Osteocyte (in vitro differentiated cells): ENCODE measurements at regions not wholly inside any gene's neighbourhood (a gene's known extent, or its start where the extent isn't known, plus 50 kb on each side); places are given as distances from the start of the nearest gene placed in this dataset.

Source experiments
- DNase-seq: peaks from one replicate; pipeline ENCODE4 v3.0.0; 2021; ENCODE audit warnings: mixed read lengths; ENCODE audit not compliant: unreplicated experiment; ENCODE audit errors: extremely low spot score
- H3K27ac Mint-ChIP-seq: one replicate; pipeline ENCODE4 v1.8.0; 2021; ENCODE audit warnings: mild to moderate bottlenecking, mixed read lengths; ENCODE audit not compliant: unreplicated experiment
- H3K27me3 Mint-ChIP-seq: one replicate; pipeline ENCODE4 v1.8.0; 2021; ENCODE audit warnings: mixed read lengths; ENCODE audit not compliant: unreplicated experiment
- H3K36me3 Mint-ChIP-seq: one replicate; pipeline ENCODE4 v1.8.0; 2021; ENCODE audit warnings: mixed read lengths; ENCODE audit not compliant: unreplicated experiment
- H3K4me1 Mint-ChIP-seq: one replicate; pipeline ENCODE4 v1.8.0; 2021; ENCODE audit warnings: mixed read lengths; ENCODE audit not compliant: unreplicated experiment
- H3K4me3 Mint-ChIP-seq: one replicate; pipeline ENCODE4 v1.8.0; 2021; ENCODE audit warnings: mild to moderate bottlenecking, moderate library complexity, mixed read lengths; ENCODE audit not compliant: unreplicated experiment
- H3K9me3 Mint-ChIP-seq: one replicate; pipeline ENCODE4 v1.8.0; 2021; ENCODE audit warnings: mixed read lengths; ENCODE audit not compliant: unreplicated experiment
- CTCF ChIP-seq: fragments of 200-600 bp; sonication (generic); IDR thresholded peaks from 2 replicates; pipeline ENCODE4 v1.5.0; 2021; ENCODE audit warnings: antibody characterized with exemption, mild to moderate bottlenecking, moderate library complexity

GRCh38 chr3:1019157-1019556 is 73.7 kb upstream of the CNTN6 start:
- Mint-ChIP-seq H3K9me3 (peaks cover 3% of the 10 kb centered on the region), H3K27ac (no peak overlapping the region), H3K4me1 (no peaks in the 10 kb centered on the region), H3K4me3 (no peak overlapping the region), H3K36me3 (no peaks in the 10 kb centered on the region), H3K27me3 (peaks cover 2% of the 10 kb centered on the region)
- DNase-seq, result no peak
- no peak for TF ChIP-seq CTCF

GRCh38 chr3:1026395-1026794 is 66.4 kb upstream of the CNTN6 start:
- DNase-seq, result no peak
- H3K4me1 Mint-ChIP-seq, result no peaks in the 10 kb centered on the region
- H3K9me3 Mint-ChIP-seq, result peaks cover 5% of the 10 kb centered on the region
- no peaks in the 10 kb centered on the region for H3K36me3 Mint-ChIP-seq
- H3K27me3 Mint-ChIP-seq, result peaks cover 2% of the 10 kb centered on the region
- no peak overlapping the region for H3K4me3 Mint-ChIP-seq
- TF ChIP-seq CTCF, result no peak
- no peak overlapping the region for H3K27ac Mint-ChIP-seq

DNA sequence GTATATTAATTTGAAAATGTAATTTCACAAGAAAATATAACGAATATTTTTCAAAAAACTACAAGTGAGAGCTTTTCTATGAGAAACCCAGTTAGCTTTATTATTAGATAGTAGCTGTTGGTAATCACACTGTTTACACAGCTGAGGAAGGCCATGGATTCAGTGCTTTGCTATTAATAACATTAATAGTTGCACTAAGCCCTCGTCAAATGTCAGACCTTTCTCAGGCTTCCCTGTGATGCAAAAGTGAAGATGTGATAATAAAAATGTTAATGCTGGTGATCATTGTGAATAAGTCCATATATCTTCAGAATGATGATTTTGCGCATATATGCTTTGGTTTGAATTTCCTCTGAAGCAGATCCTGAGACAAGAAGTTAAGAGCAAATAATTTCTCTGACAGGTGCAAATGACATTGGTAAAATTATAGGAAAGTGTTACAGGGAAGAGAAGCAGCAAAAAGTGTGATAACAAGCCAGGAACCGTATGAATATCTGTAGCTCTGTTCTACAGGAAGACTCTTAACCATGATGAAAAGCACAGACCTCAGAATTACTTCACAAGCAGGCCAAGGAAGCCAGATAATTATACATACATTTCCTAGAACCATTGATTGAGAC is 56.5 kb upstream of the CNTN6 start:
- Mint-ChIP-seq H3K4me1 (no peaks in the 10 kb centered on the region), H3K27me3 (no peaks in the 10 kb centered on the region), H3K9me3 (peaks cover 16% of the 10 kb centered on the region), H3K27ac (no peak overlapping the region), H3K4me3 (no peak overlapping the region), H3K36me3 (no peaks in the 10 kb centered on the region)
- no peak for DNase-seq
- no peak for TF ChIP-seq CTCF

- H3K27ac Mint-ChIP-seq, result no peak overlapping the region
- no peaks in the 10 kb centered on the region for H3K27me3 Mint-ChIP-seq
- H3K9me3 Mint-ChIP-seq, result peaks cover 17% of the 10 kb centered on the region
- no peaks in the 10 kb centered on the region for H3K36me3 Mint-ChIP-seq
- no peak for DNase-seq
- H3K4me1 Mint-ChIP-seq, result no peaks in the 10 kb centered on the region
- TF ChIP-seq CTCF, result no peak
- no peak overlapping the region for H3K4me3 Mint-ChIP-seq
Measured at GRCh38 chr3:1037631-1038030, 55.2 kb upstream of the CNTN6 start.
